Fibroblast of skin of right biceps (primary cell): ENCODE measurements at regions not wholly inside any gene's neighbourhood (a gene's known extent, or its start where the extent isn't known, plus 50 kb on each side); places are given as distances from the start of the nearest gene placed in this dataset.

Experiments
- DNase-seq: peaks from one replicate; pipeline ENCODE4 v3.0.0-alpha.2; 2013

DNA sequence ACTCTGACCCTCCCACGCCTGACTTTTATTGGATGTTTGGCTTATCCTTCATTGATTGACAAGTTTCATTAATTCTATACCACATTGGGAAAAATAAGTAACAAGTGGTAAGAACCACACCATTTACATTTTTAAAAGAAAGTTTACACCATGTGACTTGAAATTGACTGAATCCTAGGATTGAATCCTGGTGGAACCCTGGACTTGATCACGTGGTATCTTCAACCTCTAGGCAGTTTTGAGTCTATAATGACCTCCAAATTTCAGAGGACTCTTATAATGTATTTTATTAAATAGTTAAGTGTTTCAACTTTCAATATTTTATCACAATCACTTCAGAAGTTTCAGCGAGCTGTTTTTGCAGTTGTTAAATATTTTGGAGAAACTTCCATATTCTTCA, 172.0 kb downstream of the SLC6A15 start:
- DNase-seq, result no peak

DNA sequence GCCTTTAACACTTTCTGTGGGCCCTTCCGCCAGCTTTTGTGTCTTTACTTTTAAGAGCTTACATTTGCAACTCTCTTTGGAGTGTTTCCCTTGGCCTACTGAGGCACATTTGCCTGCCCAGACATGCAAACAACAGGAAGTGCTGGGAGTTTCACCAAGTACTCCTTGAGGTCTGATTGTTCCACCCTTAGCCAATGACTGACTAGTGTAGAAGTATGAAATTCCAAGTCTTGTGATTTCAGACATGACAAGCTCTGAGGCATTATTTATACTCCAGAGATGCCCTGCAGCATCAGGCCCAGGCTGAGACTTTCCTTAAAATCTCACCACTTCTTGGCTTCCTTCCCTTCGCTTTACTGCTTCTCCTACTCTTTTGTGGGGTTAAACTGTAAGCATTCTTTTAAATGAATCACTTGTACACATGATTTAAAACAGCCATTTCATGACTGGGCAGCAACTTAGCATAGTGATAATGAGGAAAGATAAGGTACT, 174.1 kb downstream of the SLC6A15 start:
- DNase-seq, result peak; percentile 80

DNA sequence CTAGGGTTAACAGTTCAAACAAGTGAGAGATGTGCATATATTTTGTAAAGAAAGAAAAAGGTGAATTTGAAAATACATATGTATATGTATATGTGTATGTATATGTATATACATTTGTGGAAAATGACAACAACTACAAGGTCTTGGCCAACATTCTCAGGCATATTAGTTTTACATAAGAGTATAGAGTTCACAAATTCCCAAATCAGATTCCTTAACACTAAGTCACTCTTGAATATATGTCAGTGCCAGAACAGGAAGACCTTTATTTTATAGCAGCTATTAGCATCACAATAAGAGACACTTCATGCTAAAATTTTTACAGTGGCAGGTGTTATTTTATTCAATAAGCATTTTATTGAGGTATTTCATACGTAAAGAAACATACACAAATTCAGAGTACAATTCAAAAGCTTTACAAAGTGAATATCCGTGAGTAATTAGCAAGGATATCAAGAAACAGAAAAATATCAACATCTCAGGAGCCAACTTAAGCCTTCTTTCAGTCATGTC, 179.7 kb downstream of the SLC6A15 start:
- DNase-seq, result peak; percentile 26

DNA sequence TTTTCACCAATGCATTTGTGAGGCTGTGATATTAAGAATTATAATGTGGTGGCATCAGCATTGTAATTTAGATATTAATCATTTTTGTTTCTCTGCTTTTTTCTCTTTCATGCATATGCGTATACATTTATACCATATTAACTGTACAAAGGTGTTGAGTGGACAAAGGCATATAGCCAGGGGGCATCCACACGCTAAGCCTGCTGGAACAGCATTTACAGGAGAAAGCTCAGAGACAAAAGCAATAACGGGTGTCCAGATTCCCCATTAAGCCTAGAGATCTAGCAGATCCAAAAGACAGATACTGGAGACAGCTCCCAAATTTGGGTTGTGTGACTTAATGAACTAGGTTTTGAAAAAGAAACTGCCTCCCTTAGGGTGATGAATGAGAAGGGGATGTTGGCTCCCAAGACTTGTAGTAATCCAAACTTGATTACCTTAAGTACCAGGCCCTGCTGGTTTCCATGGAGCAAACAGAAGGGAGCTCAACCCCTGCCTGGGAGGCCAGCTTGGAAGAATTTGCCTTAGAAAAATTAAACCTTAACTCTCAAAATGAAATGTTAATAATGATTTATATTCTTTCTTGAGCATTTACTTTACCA, 181.9 kb downstream of the SLC6A15 start:
- DNase-seq, result no peak

DNA sequence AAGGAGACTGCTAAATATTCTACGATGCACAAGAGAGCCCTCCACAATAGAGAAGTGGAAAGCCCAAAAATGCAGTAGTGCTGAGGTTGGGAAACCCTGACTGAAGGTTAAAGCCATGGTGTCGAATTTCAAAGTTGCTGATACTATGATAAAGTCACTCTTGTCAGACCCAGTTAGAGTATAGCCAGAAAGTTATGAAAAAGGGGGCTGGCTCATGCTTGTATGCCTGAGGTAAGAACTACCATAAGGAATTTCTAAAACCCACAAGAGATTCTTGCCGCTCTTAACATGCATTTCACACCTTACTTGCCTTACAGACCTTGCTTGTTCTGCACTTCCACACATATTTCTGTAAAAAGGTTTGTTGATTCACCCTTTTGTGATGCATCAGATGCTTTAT, 184.6 kb downstream of the SLC6A15 start:
- DNase-seq, result peak; percentile 63

DNA sequence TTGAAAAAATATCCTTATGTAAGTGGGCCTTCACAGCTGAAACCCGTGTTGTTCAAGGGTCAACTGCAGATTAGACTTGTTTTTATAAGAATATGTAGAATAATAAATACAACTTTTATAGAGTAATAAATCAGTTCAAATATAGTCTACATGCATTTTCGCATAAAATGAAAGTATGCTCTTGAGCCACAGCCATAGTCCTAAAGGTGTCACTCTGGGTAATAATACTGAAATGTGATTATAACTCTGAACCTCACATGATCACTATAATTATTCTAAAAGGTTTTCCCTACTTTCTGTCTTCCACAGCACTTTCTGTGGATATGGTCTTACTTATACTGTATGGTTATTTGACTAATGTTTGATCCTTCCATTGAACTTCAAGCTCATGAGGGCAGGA, 185.8 kb downstream of the SLC6A15 start:
- DNase-seq, result no peak

DNA sequence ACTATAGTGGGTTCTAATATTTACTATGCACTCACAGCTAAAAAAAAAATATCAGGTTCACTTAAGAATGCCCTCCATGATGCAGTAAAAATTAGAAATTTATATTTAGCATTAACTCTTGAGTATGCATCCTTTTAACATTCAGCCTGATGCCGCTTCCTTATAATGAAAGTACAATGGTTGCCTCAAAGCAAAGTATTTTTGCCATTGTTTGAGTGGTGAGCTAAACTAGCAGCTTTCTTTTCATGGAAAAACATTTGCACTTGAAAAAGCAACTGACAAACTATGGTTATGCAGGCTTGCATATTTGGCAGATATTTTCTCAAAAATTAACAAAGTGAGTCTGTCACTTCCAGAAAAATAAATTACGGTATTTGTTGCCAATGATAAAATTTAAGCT, 188.6 kb downstream of the SLC6A15 start:
- no peak for DNase-seq

DNA sequence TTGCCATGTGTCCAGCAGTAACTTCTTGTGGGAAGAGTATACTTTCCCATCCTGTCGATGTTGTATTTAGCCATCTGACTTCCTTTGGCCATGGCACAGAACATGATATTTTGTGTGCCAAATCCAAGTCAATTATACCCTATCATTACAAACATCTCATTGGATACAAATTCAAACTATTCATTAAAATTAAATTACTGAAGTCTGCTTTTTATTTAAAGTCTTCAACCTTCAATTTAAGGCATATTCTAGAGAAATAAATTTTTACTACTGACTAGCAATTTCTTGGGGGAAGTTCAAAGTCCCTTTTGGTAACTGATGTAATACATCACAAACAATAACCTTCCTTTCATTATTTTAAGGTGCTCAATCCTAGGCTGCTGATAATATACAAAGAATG, 192.6 kb downstream of the SLC6A15 start:
- no peak for DNase-seq

DNA sequence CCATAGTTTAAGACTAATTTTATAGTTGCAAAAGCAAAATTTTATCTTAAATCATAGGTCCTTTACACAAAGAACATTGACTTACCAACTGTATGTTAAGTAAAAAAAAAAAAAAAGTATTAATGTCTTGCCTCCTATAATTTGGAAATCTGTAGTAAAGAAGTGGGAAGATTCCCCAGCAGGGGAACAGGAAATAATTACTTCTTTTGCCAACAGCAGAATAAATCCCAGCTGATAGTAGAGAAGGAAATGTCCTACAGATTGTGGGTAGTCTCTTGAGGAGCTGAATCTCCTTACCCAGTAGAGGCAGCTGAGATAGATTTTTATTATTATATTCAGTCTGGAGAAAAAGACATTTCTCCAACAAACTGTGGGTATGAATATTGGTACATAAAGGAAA, 193.7 kb downstream of the SLC6A15 start:
- no peak for DNase-seq

DNA sequence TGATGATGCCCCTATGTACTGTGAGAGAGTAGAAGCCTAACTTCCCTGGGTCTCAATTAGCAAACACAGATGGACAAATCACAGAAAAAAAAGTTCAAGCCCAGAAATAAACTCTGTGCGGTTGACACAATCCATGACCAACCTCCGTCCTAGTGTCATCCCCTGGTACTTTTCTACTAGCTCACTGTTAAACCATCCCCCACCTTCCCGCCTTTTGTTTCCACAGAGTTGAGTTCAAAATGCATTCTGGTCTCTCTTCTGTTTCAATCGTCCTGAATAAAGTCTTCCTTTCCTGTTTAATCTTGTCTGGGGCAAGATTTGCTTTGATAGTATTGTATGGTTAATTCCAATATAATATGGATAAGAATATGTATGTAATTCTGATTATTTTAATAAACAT, 199.9 kb downstream of the SLC6A15 start:
- no peak for DNase-seq

DNA sequence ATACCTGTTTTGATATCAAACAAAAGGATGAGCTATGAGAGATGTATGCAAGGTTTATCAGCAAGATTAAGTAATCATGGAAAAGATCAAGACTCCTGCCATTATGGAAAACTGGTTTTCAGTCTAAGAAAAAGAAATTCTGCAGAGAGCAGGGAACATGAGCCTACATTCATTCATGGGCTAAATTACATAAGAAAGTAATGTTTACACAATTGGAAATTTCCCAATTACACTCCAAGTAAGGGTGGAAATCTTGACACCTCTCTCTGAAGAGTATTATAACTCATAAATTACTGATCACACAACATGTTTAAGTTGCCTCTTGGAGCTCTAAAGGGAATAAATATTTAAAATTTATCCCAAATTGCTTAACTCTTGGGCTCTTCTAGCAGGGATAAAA, 206.2 kb downstream of the SLC6A15 start:
- DNase-seq, result no peak

DNA sequence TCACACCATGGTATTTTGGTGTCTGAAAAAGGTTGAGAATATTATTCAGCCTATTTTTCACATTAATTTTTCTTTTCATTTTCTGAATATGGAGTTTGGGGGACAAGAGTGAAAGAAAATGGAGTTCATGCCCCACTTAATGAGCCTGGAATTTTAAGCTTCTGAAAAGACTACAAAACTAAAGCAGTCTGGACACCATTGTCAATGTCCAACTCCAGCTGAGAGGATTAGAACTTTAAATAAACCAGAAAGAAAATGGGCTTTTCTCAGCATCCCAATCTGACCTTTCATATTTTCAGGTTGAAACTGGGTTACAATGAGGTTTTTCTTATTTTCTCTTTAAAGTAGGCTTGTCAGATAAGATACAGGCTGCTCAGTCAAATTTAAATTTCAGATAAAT, 207.7 kb downstream of the SLC6A15 start:
- no peak for DNase-seq

DNA sequence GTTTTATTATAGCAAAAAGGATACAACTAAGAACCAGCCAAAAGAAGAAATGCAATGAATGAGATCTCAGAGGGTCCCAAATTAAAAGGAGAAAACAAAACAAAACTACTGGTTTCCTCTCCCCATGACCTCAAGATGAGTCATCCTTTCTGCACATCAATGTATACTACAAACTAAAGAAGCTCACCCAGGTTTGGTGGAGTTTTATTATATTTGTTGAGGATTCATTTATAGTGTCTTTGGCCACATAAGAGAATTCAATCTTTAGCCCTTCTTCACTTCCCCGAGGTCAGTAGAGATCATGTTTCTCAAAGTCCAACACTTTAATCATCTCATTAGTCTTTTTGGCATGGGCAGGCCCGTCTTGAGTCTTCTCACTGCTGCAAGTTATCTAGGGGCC, 210.6 kb downstream of the SLC6A15 start:
- peak; percentile 41 for DNase-seq

DNA sequence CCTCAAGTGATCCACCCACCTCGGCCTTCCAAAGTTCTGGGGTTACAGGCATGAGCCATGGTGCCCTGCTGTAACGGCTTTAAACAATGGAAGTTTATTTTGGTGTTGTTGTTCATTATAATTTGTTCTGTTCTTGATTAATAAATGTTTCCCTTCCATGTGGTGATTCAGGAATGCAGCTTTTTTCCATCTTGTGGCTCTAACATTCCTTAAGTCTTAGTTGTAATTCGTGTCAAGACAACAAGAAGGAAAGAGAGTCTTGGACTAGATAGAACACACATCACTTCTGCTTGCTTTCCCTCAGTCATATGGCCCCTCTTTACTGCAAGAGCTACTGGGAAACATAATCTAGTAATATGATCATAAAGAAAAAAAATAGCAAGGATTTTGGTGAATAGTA, 211.6 kb downstream of the SLC6A15 start:
- peak; percentile 66 for DNase-seq

DNA sequence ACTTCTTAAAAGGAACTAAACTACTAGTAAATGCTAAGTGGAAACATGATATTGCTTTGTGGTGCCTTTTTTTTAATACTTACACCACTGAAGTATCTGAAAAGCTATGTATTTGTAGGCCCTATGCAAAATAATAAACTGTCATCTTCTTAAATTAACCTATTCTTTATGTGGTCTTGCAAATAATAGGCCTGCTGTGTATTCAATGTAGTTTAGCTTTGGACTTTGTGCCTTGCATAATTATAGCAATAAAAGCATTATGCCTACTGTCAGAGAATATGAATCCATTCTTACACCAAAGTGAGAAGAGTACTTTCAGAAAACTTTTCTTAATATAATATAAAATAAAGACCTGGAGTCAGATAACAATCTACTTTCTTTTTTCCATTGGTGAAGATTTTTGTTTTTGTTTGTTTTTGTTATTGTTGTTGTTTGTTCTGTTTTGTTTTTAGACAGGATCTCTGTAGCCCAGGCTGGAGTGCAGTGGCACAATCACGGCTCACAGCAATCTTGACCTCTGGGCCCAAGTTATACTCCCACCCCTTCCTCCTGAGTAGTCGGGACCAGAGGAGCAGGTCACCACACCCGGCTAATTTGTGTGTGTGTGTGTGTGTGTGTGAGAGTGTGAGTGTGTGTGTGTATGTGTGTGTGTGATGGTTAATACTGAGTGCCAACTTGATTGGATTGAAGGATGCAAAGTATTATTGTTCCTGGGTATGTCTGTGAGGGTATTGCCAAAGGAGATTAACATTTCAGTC, 213.8 kb downstream of the SLC6A15 start:
- DNase-seq, result no peak

DNA sequence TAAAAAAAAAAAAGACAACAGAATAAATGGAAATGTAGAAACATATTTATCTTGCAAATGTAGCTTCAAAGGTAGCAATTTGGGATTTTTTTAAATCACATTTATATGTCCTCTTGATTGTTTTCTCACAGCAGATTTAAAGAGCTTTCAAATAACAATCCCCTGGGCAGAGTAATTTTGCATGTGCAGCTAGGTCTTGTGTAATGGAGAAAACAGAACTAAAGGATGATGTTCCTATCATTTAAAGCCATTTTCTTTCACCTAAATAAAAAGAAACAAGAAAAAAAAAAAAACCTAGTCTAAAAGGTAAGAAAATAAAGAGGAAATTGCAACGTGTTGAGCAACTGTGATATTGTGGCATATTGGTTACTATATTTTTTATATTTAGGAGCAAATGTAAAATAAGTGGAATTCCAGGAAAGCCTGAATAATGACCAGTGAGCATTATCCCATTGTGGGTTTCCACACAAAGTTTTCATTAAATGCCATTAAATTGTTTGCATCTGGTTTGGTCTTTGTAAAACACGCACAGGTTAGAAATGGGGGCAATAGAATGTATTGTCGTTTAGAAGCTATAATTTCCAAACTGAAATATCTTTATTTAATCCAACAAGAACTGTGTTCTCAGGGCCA, 215.6 kb downstream of the SLC6A15 start:
- peak; percentile 82 for DNase-seq

DNA sequence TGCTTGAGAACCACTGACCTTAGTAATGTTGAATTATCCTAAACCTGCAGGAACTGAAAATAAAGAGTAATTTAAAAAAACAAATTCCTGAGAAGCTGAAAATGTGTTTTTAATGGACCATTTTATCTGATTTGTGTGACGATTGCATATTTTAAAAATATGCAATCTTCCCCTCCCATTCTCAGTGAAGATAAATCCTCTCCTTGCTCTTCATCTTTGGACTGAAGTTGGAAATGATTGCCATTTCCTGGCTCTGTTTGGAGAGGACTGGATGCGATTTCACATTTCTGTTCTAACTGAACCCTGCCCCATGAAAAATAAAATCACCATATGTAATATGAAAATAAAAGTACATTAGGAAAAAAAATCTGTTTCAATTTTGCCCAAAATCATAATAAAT, 216.3 kb downstream of the SLC6A15 start:
- peak; percentile 36 for DNase-seq

DNA sequence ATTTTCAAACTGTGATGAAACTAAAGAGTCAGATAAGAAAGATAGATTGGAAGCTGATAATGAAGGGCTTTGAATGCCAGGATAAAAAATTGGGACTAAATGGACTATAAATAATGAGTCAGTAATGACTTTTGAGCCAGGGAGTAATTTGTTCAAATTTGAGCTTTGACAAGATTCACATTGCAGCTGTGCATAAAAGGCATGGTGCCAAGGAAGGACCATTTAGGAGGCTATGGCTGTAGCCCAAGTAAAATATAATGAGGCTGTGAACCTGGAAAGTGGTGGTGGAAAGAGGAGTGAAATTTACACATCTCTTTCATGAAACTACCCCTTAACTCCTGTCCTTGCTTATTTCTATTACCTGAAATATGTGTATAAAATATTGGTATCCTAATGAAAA, 218.5 kb downstream of the SLC6A15 start:
- DNase-seq, result no peak

DNA sequence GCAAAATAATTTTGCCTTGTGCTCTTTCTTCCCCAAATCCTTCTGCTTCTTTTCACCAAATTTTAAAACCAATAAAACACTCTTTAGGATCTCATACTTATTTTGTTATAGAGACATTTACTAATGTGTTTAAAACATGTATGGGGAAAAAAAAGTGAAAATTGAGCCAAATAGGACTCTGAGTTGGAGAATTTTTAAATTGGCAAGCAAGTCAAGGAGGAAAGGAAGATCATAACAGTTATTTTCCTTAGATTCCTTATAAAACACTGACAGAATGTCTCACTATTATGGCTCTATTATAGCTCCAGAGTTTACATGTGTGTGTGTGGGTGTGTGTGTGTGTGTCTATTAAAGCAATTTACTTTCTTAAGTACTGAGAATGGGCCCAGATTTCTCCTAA, 220.5 kb downstream of the SLC6A15 start:
- no peak for DNase-seq

DNA sequence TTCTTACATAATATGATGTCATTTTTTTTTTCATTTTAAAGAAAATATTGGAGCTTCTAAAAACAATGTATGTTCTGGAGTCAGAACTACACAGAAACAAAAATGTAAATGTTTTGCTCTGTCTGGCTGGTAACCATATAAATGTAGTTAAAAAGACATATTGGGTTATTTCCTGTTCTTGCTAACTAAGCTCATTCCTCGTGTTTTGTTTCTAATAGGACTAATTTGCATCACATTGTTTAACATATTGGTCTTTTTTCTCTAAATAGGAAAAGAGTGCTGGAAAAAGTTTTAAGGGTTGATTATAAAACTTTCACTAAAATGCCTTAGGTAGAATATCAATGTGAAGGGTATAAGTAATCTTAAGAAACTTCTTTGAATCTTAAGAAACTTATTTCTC, 221.3 kb downstream of the SLC6A15 start:
- no peak for DNase-seq

DNA sequence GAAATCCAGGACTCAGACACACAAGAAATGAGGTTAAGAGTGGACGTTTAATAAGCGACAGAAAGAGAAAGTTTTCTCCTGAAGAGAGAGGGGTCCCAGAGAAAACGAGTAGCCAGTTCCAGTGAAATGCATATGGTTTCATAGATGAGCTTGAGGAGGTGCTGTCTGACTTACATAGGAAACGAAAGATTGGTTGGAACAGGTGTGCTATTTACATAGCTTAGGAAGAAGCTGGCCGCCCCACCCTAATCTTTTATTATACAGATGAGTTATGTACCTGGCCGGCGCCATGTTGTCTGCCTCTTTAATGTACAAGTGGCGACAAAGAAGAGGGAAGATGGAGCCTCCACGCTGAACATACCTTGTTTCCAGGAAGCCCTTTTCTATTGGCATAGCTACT, 223.0 kb downstream of the SLC6A15 start:
- DNase-seq, result no peak

DNA sequence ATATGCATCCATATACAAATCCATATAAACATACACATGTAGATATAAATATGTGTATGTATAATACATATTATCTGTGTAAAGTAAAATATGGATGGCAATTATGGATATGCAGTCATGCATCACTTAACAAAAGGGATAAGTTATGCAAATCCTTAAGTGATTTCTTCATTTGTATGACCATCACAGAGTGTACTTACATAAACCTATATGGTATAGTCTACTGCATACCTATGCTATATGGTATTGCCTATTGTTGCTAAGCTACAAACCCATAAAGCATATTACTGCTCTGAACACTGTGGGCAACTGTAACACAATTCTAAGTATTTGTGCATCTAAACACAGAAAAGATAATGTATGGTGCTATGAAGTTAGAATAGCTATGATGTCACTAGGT, 227.2 kb downstream of the SLC6A15 start:
- DNase-seq, result no peak

DNA sequence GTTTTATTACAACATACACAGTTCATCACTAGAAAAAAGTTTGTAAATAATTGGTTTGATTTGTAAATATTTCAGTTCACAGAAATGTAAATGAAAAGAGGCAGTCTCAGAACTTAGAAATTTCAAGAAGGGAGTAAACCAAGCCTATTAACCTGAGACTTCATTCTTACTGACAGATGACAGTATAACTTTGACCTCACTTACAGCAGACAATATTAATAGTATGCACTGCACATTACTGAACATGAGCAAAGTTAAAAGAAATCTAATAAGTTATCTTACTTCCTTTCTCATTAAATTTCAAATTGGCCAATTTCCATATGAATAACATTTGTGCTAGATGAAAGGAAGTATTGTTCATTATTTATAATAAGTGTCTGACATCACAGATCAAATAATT, 235.8 kb downstream of the SLC6A15 start:
- no peak for DNase-seq

DNA sequence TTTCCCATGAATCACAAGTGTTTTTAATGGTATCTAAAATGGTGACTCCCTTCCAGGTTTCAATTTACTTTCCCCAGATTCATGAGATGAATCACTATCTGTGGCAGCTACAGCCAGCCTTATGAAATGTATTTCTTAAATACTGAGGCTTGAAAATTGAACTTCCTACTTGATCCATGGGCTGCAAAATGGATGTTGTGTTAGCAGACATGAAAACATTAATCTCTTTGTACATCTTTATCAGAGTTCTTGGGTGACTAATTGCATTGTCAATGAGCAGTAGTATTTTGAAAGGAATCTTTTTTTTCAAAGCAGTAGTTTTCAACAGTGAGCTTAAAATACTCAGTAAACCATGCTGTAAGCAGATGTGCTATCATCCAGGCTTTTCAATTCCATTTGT, 250.8 kb downstream of the SLC6A15 start:
- peak; percentile 75 for DNase-seq
